PC-3 (cell line): ENCODE measurements at regions not wholly inside any gene's neighbourhood (a gene's known extent, or its start where the extent isn't known, plus 50 kb on each side); places are given as distances from the start of the nearest gene placed in this dataset.

Source experiments
- CTCF ChIP-seq: fragments of 300-600 bp; sonication (generic); conservative IDR thresholded peaks from 2 replicates; pipeline ENCODE4 v1.5.1; 2017; ENCODE audit warnings: antibody characterized with exemption, low read depth, mild to moderate bottlenecking, low read length
- EZH2 ChIP-seq: fragments of 300-600 bp; sonication (generic); IDR thresholded peaks from one replicate; pipeline ENCODE4 v1.6.1; 2017; ENCODE audit warnings: antibody characterized with exemption, mild to moderate bottlenecking, low read length; ENCODE audit not compliant: unreplicated experiment

GRCh38 chr20:24829649-24830370 lies 119.3 kb upstream of the CST7 start:
- TF ChIP-seq CTCF = no peak
- TF ChIP-seq EZH2 = no peak
